ENCODE measurements at regions not wholly inside any gene's neighbourhood (a gene's known extent, or its start where the extent isn't known, plus 50 kb on each side); places are given as distances from the start of the nearest gene placed in this dataset.
"Not testable (repeated sequence)": the region's sequence is repeated elsewhere in the genome, so short reads cannot be mapped to it uniquely, and the experiment has no call there.

DNA sequence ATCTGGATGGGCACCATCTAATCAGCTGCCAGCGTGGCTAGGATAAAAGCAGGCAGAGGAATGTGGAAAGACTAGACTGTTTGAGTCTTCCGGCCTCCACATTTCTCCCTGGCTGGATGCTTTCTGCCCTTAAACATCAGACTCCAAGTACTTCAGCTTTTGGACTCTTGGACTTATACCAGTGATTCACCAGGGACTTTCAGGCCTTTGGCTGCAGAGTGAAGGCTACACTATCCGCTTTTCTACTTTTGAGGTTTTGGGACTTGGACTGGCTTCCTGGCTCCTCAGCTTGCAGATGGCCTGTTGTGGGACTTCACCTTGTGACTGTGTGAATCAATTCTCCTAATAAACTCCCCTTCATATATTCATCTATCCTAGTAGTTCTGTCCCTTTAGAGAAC lies 88.5 kb upstream of the NEGR1 start:
- not testable (repeated sequence) for TF ChIP-seq POLR2A, POLR2AphosphoS5 (IDR thresholded peaks at IDR 0.05; ENCODE audit: low read depth, low read length)
